ENCODE measurements at regions not wholly inside any gene's neighbourhood (a gene's known extent, or its start where the extent isn't known, plus 50 kb on each side); places are given as distances from the start of the nearest gene placed in this dataset.

DNA sequence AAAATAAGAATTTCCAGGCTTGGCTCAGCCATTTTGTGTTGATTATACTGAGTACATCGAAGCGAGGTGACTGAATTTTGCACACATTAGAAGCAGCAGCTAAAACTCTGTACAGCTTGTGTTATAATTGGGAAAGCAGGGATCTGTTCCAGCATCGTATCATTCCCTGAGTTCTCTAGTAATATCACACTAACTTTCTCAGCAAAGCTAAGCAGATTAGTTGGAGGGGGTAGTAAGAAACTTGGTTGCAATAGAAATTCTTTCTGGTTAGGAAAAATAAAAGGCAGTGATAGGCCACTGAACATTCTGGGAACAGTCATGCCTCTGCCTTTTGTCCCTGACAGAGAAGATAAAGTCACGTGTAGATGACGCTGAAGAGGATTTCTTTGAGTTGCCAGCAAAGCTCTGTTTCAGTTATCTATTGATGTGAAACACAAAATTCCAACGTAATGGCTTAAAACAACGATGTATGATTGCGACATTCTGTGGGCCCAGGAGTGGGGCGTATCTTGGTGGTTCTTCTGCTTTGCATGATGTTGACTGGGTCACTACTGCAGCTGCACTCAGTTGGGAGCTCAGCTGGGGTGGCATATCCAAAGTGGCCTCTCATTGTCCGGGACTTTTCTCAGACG, 202.1 kb upstream of the MEX3C start:
- H3K4me3 Mint-ChIP-seq = no peak overlapping the region
- peaks cover 15% of the 10 kb centered on the region for H3K4me1 Mint-ChIP-seq
- peak overlapping the region; percentile 67 for H3K27ac Mint-ChIP-seq
- no peaks in the 10 kb centered on the region for H3K27me3 Mint-ChIP-seq (ENCODE audit: low read depth)
- no peaks in the 10 kb centered on the region for H3K36me3 Mint-ChIP-seq
- H3K9me3 Mint-ChIP-seq = no peaks in the 10 kb centered on the region
- TF ChIP-seq, protein P1, sequence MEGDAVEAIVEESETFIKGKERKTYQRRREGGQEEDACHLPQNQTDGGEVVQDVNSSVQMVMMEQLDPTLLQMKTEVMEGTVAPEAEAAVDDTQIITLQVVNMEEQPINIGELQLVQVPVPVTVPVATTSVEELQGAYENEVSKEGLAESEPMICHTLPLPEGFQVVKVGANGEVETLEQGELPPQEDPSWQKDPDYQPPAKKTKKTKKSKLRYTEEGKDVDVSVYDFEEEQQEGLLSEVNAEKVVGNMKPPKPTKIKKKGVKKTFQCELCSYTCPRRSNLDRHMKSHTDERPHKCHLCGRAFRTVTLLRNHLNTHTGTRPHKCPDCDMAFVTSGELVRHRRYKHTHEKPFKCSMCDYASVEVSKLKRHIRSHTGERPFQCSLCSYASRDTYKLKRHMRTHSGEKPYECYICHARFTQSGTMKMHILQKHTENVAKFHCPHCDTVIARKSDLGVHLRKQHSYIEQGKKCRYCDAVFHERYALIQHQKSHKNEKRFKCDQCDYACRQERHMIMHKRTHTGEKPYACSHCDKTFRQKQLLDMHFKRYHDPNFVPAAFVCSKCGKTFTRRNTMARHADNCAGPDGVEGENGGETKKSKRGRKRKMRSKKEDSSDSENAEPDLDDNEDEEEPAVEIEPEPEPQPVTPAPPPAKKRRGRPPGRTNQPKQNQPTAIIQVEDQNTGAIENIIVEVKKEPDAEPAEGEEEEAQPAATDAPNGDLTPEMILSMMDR (IDR thresholded peaks at IDR 0.05; ENCODE audit: unreplicated experiment) = no peak
- no peak for DNase-seq (ENCODE audit: low spot score in 2 of 2, unreplicated experiment in 2 of 2)

DNA sequence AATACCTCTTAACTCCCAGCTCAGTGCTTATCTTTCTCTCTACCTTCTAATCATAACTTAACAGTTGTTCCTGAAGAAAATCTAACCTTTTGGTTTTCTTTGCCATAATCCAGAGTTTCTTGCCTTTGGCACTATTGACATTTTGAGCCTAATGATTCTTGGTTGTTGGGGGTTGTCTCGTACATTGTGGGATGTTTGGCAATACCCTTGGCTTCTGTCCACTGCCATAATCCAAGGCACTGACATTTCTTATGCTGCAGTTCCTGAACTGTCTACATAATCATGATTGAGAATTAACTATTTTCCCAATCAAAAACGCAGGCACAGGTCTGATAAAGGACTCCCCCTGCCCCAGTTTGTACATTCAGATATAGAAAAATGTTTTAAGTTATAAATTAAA, 203.2 kb upstream of the MEX3C start:
- Mint-ChIP-seq H3K4me3 (no peak overlapping the region), H3K27me3 (ENCODE audit: low read depth) (no peaks in the 10 kb centered on the region), H3K4me1 (peaks cover 15% of the 10 kb centered on the region), H3K36me3 (no peaks in the 10 kb centered on the region), H3K27ac (no peak overlapping the region), H3K9me3 (no peaks in the 10 kb centered on the region)
- TF ChIP-seq, protein P1 (IDR thresholded peaks at IDR 0.05; ENCODE audit: unreplicated experiment) = no peak
- DNase-seq (ENCODE audit: low spot score in 2 of 2, unreplicated experiment in 2 of 2) = no peak

DNA sequence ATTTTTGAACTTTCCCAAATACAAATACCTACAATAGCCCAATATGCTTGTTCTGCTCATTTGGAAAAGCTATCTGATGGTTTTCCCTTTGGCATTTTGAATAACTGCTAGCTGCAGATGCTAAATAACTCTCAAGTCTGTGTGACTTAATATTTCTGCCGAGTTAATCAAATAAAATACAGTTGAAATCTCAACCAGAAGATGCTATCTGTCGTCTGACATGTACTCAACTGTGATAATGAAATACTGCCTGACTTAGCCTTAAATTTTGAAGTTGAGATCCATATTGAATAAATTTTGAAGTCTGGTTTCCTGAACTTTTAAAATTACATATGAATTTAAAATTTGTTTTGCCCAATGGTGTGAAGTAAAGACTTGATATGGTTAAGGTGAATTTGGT, 204.4 kb upstream of the MEX3C start:
- Mint-ChIP-seq H3K9me3 (no peaks in the 10 kb centered on the region), H3K27me3 (ENCODE audit: low read depth) (no peaks in the 10 kb centered on the region), H3K36me3 (no peaks in the 10 kb centered on the region), H3K4me1 (peaks cover 9% of the 10 kb centered on the region), H3K27ac (no peak overlapping the region), H3K4me3 (no peak overlapping the region)
- TF ChIP-seq, protein P1 (IDR thresholded peaks at IDR 0.05; ENCODE audit: unreplicated experiment) = no peak
- DNase-seq (ENCODE audit: low spot score in 2 of 2, unreplicated experiment in 2 of 2) = no peak

DNA sequence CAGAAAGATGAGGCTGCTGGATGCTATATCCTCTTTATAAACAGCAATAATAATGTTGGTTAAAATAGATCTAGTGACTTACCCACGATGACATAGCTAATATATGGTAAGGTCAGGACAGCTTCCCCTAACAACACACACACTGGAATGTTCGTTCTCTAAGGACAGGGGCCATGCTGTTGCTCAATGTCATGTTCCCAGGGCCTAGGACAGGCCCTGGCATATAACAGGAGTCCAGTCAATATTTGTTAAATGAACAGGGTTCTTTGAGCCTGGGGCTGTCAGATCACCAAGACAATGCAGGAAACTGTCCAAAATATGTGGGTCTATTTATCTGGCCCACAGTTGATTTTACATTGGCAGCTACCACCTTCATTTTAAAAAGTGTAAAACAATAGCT, 207.1 kb upstream of the MEX3C start:
- Mint-ChIP-seq H3K36me3 (no peaks in the 10 kb centered on the region), H3K4me1 (no peaks in the 10 kb centered on the region), H3K4me3 (no peak overlapping the region), H3K9me3 (peaks cover 6% of the 10 kb centered on the region), H3K27me3 (ENCODE audit: low read depth) (no peaks in the 10 kb centered on the region), H3K27ac (no peak overlapping the region)
- TF ChIP-seq, protein P1 (IDR thresholded peaks at IDR 0.05; ENCODE audit: unreplicated experiment) = no peak
- DNase-seq (ENCODE audit: low spot score in 2 of 2, unreplicated experiment in 2 of 2) = no peak

DNA sequence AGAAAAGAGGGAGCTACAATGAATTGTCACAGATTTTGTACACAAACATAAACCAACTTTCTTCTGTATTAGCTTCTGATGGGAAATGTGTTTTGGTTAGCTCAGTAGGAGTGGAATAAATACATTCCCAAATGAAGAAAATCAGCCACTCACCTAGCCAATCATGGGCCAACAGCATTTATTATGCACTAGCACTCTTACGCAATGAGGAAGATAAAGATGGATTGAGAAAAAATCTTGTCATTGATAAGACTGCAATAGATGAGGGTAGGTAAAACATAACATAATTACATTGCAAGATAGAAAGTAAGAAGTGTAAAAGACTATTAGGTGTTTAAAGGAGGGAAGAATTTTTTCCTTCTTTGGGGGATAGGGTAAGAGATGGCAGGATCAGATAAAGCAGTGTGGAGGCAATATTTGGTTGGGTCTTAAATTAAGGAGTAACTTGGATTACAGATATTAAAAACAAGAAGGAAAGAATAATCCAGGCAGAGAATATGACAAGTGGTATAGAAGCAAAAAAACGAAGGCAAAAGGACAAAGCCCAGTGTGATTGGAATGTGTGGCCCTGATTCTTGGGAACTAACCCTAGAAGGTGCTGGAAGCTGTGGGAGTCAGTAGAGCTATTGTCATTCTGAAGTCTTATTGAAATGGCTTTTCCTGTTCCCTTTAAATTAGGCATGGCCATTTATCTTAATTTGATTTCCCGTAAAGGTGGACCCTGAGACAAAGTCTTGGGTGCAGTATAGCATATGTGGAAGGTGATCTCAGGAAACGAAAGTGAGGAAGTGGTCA, 208.4 kb upstream of the MEX3C start:
- Mint-ChIP-seq H3K36me3 (no peaks in the 10 kb centered on the region), H3K9me3 (peaks cover 6% of the 10 kb centered on the region), H3K4me1 (no peaks in the 10 kb centered on the region), H3K27ac (no peak overlapping the region), H3K27me3 (ENCODE audit: low read depth) (no peaks in the 10 kb centered on the region), H3K4me3 (no peak overlapping the region)
- DNase-seq (ENCODE audit: low spot score in 2 of 2, unreplicated experiment in 2 of 2) = no peak
- TF ChIP-seq, protein P1 (IDR thresholded peaks at IDR 0.05; ENCODE audit: unreplicated experiment) = no peak

Measured in mesothelial cell of epicardium (in vitro differentiated cells).